HG02623 (cell line): ENCODE measurements at regions not wholly inside any gene's neighbourhood (a gene's known extent, or its start where the extent isn't known, plus 50 kb on each side); places are given as distances from the start of the nearest gene placed in this dataset.
A peak's percentile ranks its signal among the peaks of the same experiment; 100 is the strongest.
"Not testable (repeated sequence)": the region's sequence is repeated elsewhere in the genome, so short reads cannot be mapped to it uniquely, and the experiment has no call there.

Source experiments
- ATAC-seq: cut with Tn5 transposase; IDR thresholded peaks from one replicate; pipeline ENCODE4 v1.9.1; 2021; ENCODE audit warnings: moderate library complexity; ENCODE audit not compliant: unreplicated experiment

GRCh38 chr7:113784316-113784715 lies 134.5 kb downstream of the PPP1R3A start:
- ATAC-seq: no peak

GRCh38 chr7:113783403-113783802 lies 135.4 kb downstream of the PPP1R3A start:
- ATAC-seq: no peak

- no peak for ATAC-seq
Observed at GRCh38 chr7:113775804-113776203, 143.0 kb downstream of the PPP1R3A start.

- ATAC-seq: no peak
Observed at GRCh38 chr7:113775401-113775800, 143.4 kb downstream of the PPP1R3A start.

GRCh38 chr7:113774182-113774807 lies 144.5 kb downstream of the PPP1R3A start:
- ATAC-seq: peak; percentile 87

GRCh38 chr7:113770146-113770738 lies 148.6 kb downstream of the PPP1R3A start:
- no peak for ATAC-seq

GRCh38 chr7:113768387-113768786 lies 150.4 kb downstream of the PPP1R3A start:
- ATAC-seq: no peak

- ATAC-seq: no peak
Observed at GRCh38 chr7:113764401-113765035, 154.3 kb downstream of the PPP1R3A start.

- no peak for ATAC-seq
Observed at GRCh38 chr7:113763226-113763625, 155.6 kb downstream of the PPP1R3A start.

- ATAC-seq: no peak
Observed at GRCh38 chr7:113756250-113756649, 162.6 kb downstream of the PPP1R3A start.

GRCh38 chr7:113752689-113753088 lies 166.1 kb downstream of the PPP1R3A start:
- ATAC-seq: no peak

GRCh38 chr7:113752289-113752688 lies 166.5 kb downstream of the PPP1R3A start:
- ATAC-seq: no peak

- ATAC-seq: no peak
Observed at GRCh38 chr7:113751547-113751946, 167.3 kb downstream of the PPP1R3A start.

- ATAC-seq: not testable (repeated sequence)
Observed at GRCh38 chr7:113748385-113748784, 170.4 kb downstream of the PPP1R3A start.

GRCh38 chr7:113742946-113743431 lies 175.8 kb downstream of the PPP1R3A start:
- not testable (repeated sequence) for ATAC-seq

GRCh38 chr7:113742377-113742776 lies 176.4 kb downstream of the PPP1R3A start:
- no peak for ATAC-seq

GRCh38 chr7:113731571-113731970 lies 187.2 kb downstream of the PPP1R3A start:
- no peak for ATAC-seq

GRCh38 chr7:113730309-113730955 lies 188.4 kb downstream of the PPP1R3A start:
- no peak for ATAC-seq

GRCh38 chr7:113727486-113727885 lies 191.3 kb downstream of the PPP1R3A start:
- no peak for ATAC-seq

- ATAC-seq: no peak
Observed at GRCh38 chr7:113722006-113722405, 196.8 kb downstream of the PPP1R3A start.

- ATAC-seq: no peak
Observed at GRCh38 chr7:113717739-113718138, 201.1 kb downstream of the PPP1R3A start.
